ENCODE measurements at regions not wholly inside any gene's neighbourhood (a gene's known extent, or its start where the extent isn't known, plus 50 kb on each side); places are given as distances from the start of the nearest gene placed in this dataset.

GRCh38 chr9:36742264-36742663 is 169.6 kb downstream of the MELK start:
- H3K9me3 ChIP-seq (ENCODE audit: low read depth) = no peaks in the 10 kb centered on the region
- H2AFZ ChIP-seq = no peak overlapping the region
- no peaks in the 10 kb centered on the region for H3K9me2 ChIP-seq (ENCODE audit: insufficient read depth)
- no peak for TF ChIP-seq EZH2phosphoT487 (IDR thresholded peaks at IDR 0.05; ENCODE audit: insufficient read depth, low read depth)
- no peak for TF ChIP-seq EZH2 (IDR thresholded peaks at IDR 0.05; ENCODE audit: insufficient read depth, poor library complexity, severe bottlenecking)
- no peak overlapping the region for H3K9ac ChIP-seq
- no peak overlapping the region for H3K4me2 ChIP-seq (ENCODE audit: unreplicated experiment)
- 31 to 41% methylated on average over 5 of the region's 5 CpGs for WGBS, 2 experiments (ENCODE audit: low coverage in 1 of 2, low lambda C conversion rate in 2 of 2, missing lambda C conversion rate in 2 of 2)
- H3K79me2 ChIP-seq (ENCODE audit: insufficient read depth) = no peaks in the 10 kb centered on the region
- no peaks in the 10 kb centered on the region for H3K36me3 ChIP-seq (ENCODE audit: low read depth)
- no peak overlapping the region for H3K27ac ChIP-seq
- H3K27me3 ChIP-seq (replicated peaks; ENCODE audit: insufficient read depth) = peaks cover 13% of the 10 kb centered on the region; the same call in 1 of the 2 replicates
- no peak for DNase-seq
- no peaks in the 10 kb centered on the region for H3F3A ChIP-seq (ENCODE audit: insufficient read depth)
- no peaks in the 10 kb centered on the region for H4K20me1 ChIP-seq (ENCODE audit: insufficient read depth)
- 0 out of 2 replicates have a peak, but pooled peaks cover 10% of the 10 kb centered on the region for H3K4me1 ChIP-seq (ENCODE audit: insufficient read depth)
- in situ Hi-C loops (cut with MboI) = no loop called here
- H3K4me3 ChIP-seq = no peak overlapping the region

- Histone ChIP-seq H3F3A (ENCODE audit: insufficient read depth) (no peaks in the 10 kb centered on the region), H3K4me1 (ENCODE audit: insufficient read depth) (no peaks in the 10 kb centered on the region), H3K9me2 (ENCODE audit: insufficient read depth) (no peaks in the 10 kb centered on the region), H2AFZ (no peak overlapping the region), H3K9me3 (ENCODE audit: low read depth) (no peaks in the 10 kb centered on the region), H3K36me3 (ENCODE audit: low read depth) (no peaks in the 10 kb centered on the region), H3K79me2 (ENCODE audit: insufficient read depth) (no peaks in the 10 kb centered on the region), H3K4me2 (ENCODE audit: unreplicated experiment) (no peak overlapping the region), H3K27ac (no peak overlapping the region), H3K9ac (no peak overlapping the region), H3K4me3 (no peak overlapping the region), H3K27me3 (replicated peaks; ENCODE audit: insufficient read depth) (peaks cover 13% of the 10 kb centered on the region; the same call in 1 of the 2 replicates), H4K20me1 (ENCODE audit: insufficient read depth) (no peaks in the 10 kb centered on the region)
- 18 to 19% methylated on average over 3 of the region's 3 CpGs for WGBS, 2 experiments (ENCODE audit: low coverage in 1 of 2, low lambda C conversion rate in 2 of 2, missing lambda C conversion rate in 2 of 2)
- no peak for DNase-seq
- in situ Hi-C loops (cut with MboI) = no loop called here
- TF ChIP-seq EZH2 (IDR thresholded peaks at IDR 0.05; ENCODE audit: insufficient read depth, poor library complexity, severe bottlenecking) = no peak
- no peak for TF ChIP-seq EZH2phosphoT487 (IDR thresholded peaks at IDR 0.05; ENCODE audit: insufficient read depth, low read depth)
These were observed 172.0 kb downstream of the MELK start for GRCh38 chr9:36744678-36745077.

GRCh38 chr9:36745977-36746376 is 173.3 kb downstream of the MELK start:
- H3K27ac ChIP-seq = no peak overlapping the region
- no peaks in the 10 kb centered on the region for H3K9me3 ChIP-seq (ENCODE audit: low read depth)
- DNase-seq = no peak
- H3K79me2 ChIP-seq (ENCODE audit: insufficient read depth) = no peaks in the 10 kb centered on the region
- in situ Hi-C loops (cut with MboI) = no loop called here
- H3K4me3 ChIP-seq = no peak overlapping the region
- no peaks in the 10 kb centered on the region for H3K36me3 ChIP-seq (ENCODE audit: low read depth)
- no peaks in the 10 kb centered on the region for H3F3A ChIP-seq (ENCODE audit: insufficient read depth)
- no peaks in the 10 kb centered on the region for H3K4me1 ChIP-seq (ENCODE audit: insufficient read depth)
- TF ChIP-seq EZH2 (IDR thresholded peaks at IDR 0.05; ENCODE audit: insufficient read depth, poor library complexity, severe bottlenecking) = no peak
- TF ChIP-seq EZH2phosphoT487 (IDR thresholded peaks at IDR 0.05; ENCODE audit: insufficient read depth, low read depth) = no peak
- WGBS, 2 experiments (ENCODE audit: low coverage in 1 of 2, low lambda C conversion rate in 2 of 2, missing lambda C conversion rate in 2 of 2) = 54 to 62% methylated on average over 11 of the region's 11 CpGs
- H3K9ac ChIP-seq = no peak overlapping the region
- no peak overlapping the region for H3K4me2 ChIP-seq (ENCODE audit: unreplicated experiment)
- H4K20me1 ChIP-seq (ENCODE audit: insufficient read depth) = no peaks in the 10 kb centered on the region
- H3K27me3 ChIP-seq (replicated peaks; ENCODE audit: insufficient read depth) = peaks cover 14% of the 10 kb centered on the region
- H2AFZ ChIP-seq = no peak overlapping the region
- H3K9me2 ChIP-seq (ENCODE audit: insufficient read depth) = no peaks in the 10 kb centered on the region

- TF ChIP-seq EZH2 (IDR thresholded peaks at IDR 0.05; ENCODE audit: insufficient read depth, poor library complexity, severe bottlenecking) (no peak), EZH2phosphoT487 (IDR thresholded peaks at IDR 0.05; ENCODE audit: insufficient read depth, low read depth) (no peak)
- Histone ChIP-seq H3K4me1 (ENCODE audit: insufficient read depth) (no peaks in the 10 kb centered on the region), H4K20me1 (ENCODE audit: insufficient read depth) (no peaks in the 10 kb centered on the region), H3K79me2 (ENCODE audit: insufficient read depth) (no peaks in the 10 kb centered on the region), H3K9me2 (ENCODE audit: insufficient read depth) (no peaks in the 10 kb centered on the region), H3K9ac (no peak overlapping the region), H3F3A (ENCODE audit: insufficient read depth) (no peaks in the 10 kb centered on the region), H3K9me3 (ENCODE audit: low read depth) (no peaks in the 10 kb centered on the region), H3K4me2 (ENCODE audit: unreplicated experiment) (no peak overlapping the region), H3K27me3 (replicated peaks; ENCODE audit: insufficient read depth) (peaks cover 16% of the 10 kb centered on the region), H3K27ac (no peak overlapping the region), H3K4me3 (no peak overlapping the region), H3K36me3 (ENCODE audit: low read depth) (no peaks in the 10 kb centered on the region), H2AFZ (no peak overlapping the region)
- DNase-seq = no peak
- 29 to 33% methylated on average over 3 of the region's 3 CpGs for WGBS, 2 experiments (ENCODE audit: low coverage in 1 of 2, low lambda C conversion rate in 2 of 2, missing lambda C conversion rate in 2 of 2)
- in situ Hi-C loops (cut with MboI) = no loop called here
These were observed 173.7 kb downstream of the MELK start for GRCh38 chr9:36746415-36746814.
